SW480 (cell line): ENCODE measurements at regions not wholly inside any gene's neighbourhood (a gene's known extent, or its start where the extent isn't known, plus 50 kb on each side); places are given as distances from the start of the nearest gene placed in this dataset.

Experiments
- DNase-seq: peaks from one replicate; pipeline ENCODE4 v3.0.0-alpha.2; 2016; ENCODE audit warnings: low spot score

DNA sequence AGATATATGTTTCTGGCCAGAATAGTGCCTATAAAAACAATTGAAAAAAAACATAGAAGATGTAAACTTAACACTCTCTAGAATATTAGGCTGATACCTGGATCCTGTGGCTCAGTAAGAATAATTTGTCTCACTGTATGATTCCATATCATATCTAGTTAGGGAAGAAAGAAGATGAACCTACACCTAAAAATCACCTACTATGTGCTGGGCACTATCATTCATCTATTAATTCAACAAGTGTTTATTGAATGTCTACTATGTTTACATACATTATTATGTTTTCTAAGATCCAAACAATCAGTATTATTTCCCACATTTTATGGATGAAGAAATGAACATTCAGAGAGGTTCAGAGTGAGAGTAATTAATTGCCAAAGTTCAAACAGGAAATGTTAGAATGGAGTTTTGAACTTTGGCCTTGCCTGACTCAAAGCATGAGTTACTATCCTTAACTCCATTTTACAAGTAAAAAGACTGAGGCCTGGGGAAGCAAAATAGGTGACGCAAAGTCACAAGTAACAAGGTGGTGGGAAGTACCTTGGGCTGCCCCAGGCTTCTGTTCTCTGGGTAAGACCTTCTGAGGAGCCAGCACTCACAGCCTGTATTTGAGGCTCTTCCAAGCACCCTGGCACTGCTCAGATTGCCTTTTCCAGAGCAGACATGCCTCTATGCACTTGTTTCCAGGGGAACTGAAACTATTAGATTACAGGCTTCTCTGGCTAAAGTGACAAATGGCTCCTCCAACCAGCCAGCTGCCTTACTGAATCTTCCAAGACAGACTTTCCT is 111.1 kb upstream of the ACSL4 start:
- no peak for DNase-seq

DNA sequence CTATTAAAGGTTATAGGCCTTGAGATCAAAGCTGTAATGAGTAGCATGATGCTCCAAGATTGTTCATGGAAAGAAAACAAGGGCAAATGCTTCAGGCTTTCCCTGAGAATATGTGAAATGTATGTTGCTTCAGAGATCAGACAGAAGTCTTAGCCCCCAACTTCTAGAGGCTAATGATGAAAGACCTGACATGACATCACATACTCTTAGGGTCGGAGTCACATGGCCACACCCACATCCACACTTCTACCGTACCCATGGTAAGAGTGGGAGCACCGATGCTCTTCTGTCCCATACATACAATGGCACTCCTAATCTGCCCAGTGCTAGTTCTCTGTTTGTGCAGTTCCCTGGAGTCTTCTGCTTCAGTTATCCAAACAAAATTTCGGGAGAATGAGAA is 111.9 kb upstream of the ACSL4 start:
- DNase-seq: no peak

DNA sequence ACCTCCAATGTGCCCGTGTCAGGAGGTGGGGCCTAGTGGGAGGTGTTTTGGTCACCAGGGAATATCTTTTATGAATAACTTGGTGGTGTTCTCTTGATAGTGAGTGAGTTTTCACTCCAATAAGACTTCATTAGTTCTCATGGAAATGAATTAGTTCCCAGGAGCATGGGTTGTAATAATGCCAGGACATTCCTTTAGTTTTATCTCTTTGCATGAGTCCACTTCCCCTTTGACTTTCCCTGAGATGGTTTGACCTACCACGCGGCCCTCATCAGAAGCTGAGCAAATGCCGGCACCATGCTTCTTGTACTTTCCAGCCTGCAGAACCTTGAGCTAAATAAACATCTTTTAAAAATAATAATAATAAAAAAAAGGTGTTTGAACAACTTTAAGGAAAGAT is 112.9 kb upstream of the ACSL4 start:
- no peak for DNase-seq

DNA sequence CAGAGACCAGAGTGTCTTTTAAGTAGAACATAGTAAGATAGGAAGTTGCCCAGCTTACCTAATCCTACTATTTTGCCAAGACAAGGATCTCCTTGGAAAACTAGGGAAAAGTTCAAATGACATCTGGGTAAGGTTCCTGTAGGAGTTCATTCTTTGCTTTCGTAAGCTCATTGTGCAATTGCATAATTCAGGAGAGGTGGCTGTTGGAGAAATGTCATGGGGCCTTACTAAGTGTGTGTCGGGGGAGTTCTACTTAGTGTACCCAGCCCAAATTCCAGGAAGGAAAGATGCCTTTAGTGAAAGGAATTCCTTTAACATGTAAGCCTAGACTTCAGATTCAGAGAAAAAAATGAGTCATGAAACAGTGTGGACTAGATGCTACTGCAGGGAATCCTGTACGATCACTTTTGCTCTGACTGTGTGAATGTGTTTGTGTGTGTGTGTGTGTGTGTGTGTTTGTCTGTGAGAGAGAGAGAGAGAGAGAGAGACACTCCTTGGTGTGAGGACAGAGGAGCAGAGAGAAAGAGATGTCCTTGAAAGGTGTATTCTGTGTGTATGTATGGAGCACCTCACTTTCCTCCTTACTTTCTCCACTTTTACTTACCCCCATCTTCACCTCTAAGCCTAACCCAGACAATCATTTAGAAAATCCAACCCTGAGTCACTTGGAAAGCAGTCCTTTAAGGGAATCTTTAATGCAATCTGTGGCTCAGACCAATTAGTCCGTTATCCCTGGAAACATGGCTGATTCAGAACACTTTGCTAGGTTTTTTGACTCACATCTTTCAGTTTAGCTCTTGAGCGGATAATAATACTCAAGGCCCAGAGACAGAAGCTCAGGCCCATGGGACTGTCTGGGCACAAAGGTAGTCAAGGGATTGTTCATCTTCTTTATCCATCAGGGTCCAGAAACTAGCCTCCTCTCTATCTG is 114.5 kb upstream of the ACSL4 start:
- no peak for DNase-seq

DNA sequence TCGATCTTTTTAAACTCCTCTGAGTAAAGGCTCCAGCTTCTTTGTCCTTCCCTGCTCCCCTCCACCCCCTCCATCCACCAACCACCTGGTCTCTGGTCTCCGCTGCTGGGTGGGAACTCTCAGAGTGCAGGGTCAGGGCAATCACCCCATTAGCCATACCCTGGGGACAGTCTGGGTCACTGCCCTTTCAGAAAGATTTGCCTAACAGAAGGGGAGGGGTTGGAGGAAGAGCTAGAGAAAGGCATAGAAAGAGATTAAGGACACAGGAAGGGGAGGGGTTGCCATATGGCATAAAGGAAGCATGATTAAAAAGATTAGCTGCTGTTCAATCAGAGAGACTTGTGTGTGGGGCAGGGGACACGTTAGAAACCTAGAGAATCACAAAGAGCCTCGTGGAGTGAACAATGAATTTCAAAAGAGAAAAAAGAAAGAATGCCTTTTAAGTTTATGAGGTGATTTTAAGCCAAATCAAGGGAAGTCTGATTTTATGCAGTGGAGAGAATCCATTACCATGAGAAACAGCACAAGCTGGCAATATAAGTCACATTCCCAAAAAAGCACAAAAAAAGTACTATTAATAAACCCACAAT is 115.5 kb upstream of the ACSL4 start:
- DNase-seq: no peak

DNA sequence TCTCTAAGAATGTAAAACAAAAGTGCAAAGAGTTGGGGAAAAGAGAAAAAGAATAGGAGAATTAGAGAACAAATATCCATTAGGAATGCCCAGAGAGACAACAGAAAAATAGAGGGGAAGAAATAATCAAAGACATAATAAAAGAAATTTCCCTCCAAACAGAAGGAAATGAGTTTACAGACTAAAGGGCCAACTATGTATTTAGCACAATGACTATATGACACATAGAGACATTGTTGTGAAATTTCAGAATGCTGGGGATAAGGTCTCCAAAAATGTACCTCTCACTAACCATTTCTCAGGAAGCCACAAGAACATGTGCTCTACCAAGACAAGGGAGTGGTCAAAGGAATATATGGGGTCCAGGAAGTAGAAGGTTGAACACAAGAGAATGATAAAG is 121.0 kb upstream of the ACSL4 start:
- DNase-seq: no peak

DNA sequence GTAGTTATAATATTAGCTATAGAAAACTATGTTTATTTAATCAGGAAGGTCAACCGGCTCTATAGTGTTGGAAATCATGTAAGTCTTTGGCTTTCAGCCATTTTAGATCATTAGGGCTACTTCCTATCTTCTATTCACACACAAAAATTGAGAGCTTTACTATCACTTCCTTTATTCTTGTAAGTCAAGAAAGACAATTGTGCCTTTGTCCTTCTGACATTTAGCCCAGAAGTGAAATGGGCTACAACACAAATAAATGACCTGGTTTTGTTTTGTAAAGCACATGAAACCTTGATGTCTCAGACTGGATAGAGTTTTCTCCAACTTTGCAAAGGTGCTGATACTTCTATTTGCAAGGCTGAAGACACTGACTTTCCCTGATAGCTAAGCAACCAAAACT is 122.4 kb upstream of the ACSL4 start:
- DNase-seq: no peak

DNA sequence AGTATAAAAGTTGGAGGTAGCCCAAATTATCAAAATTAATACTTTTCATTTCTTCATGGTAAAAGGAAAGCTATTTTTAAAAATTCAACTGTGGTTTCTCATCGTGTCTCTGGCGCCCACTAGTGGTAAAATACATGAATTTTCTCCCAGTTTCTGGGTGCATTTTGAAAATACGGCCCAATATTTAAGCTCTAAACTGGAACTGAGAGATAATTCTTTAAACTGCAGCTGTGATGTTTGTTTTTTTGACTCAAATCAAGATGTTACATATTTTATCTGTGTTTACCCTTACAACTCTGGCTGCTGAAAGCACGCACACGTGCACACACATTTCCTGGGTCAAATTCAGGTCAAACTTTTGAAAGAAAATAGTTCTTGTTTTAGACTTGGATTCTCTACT is 123.9 kb upstream of the ACSL4 start:
- DNase-seq: peak; percentile 11

DNA sequence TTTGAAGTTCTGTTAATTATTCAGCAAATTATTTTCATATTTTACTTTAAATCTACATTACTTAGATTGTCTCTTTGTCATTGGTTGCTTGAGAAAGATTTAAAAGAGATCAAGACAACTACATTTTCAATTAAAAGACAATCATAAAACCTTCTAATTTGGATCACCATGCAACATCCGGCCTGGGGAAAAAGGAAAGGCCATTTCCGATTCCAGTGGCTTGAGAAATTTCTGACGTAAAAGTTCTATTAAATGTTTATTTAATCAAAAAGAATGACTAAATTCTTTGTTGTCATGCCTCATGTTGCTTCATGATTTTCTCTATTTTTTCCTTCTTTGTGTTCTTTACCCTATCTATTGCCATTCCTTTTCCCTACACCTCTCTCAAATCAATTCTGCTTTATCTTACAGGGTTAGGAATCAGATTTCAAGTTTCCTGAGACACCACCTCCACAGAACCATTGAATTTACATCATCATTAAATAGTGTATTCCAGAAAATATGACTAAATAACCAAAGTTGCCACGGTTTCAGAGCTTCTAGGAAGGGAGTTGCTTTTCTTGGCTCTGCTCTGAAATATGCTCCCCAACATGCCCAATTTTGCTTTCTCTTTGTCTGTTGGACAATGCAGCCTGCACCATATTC is 124.6 kb upstream of the ACSL4 start:
- no peak for DNase-seq

DNA sequence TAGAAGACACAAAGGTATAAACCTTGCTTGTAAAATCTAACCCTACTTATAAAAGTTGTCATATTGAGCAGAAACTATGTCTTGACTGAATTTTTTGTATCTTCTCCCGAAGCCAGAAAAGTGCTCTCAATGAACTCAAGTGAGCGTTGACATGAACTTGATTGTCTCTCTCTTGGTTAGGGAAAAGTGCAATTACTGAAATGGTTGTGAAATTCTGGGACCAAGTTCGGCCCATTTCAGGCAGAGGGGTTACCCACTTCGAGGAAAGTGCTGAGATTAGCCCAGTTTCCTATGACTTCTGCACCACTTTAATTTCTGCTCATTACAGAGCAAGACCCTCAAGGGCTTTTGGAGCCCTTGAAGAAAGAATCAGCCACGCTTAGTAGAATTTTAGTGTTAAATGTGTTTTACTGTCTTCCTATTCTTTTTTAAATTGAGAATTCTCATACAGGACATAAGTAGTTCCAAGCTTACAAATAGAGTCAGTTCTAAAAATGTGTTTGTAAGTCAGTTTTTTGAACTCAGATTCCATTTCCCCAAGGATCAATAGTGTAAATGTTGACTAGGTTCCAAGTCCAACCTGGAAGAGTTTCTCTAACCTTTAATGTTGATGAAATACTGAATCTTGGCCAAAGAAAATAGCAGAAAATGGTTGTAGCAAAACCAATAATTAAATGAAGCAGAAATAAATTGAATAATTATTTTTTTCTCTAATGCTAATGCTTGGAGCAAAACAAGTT is 125.7 kb upstream of the ACSL4 start:
- no peak for DNase-seq

DNA sequence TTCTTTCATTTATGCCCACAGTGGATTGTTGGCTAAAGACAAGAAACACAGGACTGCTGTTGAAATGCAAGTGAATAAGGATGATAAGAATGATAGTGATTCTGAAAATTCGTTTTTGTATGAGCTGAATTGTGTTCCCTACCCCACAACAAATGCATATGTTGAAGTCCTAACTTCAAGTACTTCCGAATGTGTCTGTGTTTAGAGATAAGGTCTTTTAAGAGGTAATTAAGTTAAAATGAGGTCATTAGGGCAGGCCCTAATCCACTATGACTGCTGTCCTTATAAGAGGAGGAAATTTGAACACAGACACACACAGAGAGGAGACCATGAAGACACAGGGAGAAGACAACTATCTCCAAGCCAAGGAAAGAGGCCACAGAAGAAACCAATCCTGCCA is 126.6 kb upstream of the ACSL4 start:
- no peak for DNase-seq

DNA sequence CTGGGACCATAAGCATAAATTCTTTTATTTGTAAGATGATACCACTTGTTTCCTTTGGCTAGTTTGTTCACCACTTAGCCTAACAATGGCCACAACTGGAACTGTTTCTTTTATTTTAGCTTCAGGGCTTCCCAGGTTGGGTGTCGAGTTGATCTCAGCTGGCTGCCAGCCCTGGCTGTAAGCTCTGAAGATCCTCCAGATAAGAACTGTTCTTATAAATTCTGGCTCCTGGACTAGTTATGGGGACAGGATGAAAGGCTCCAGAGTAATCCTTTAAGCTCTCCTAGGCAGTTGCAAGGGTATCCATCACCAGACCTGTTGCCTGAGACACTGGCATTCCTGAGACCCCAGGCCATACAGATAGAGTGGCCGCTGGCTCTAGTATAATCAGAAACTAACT is 129.4 kb upstream of the ACSL4 start:
- DNase-seq: no peak

DNA sequence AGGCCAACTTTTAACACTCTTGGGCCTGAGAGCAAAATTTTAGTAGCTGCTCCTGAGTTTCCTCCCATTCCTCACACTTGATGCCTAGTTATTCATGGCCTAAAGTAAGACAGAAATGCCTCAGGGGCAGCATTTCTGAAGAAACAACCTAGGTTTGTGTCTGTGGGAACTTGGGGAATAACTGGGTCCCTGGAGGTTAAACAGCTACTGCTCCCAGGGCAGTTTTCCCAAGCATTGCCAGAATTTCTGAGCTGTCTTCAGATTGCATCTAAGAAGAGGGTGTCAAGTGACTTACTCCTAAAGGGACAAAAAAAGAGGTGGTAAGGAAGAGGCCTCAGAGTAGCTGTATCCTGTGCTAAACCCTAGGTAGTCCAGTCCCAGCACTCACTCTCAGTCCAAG is 130.8 kb upstream of the ACSL4 start:
- DNase-seq: no peak

DNA sequence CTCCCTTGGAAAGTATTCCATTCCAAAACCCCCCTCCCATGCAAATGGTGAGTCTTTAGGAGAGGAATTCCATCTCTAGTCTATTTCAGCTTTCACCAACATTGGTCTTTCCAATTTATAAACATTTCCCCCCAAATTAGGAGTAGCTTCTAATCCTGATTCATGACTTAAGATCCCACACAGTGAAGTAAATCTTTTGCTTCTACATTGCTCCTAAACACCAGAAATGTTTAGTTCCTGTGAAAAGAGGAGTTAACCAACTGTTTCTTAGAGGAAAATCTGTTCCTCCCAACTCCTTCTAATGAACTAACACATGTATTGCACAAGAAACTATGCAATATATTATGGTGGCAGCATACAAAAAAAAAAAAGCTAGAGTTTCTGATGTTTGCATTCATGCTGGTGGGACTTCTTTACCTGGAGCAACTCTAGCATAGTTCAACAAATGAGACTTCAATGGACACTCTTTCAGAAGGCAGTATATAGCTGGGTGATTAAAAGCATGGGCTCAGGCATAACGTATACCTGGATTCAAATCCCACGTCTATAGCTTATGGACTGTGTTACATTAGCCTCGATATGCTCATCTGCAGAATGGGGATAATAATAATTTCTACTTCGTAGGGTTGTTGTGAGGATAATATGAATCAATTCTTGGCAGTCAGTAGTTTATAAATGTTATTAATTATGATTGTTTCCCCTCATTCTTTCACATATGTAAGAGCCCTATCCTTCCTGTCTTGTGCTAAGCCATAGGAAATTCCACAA is 131.6 kb upstream of the TMEM164 start:
- no peak for DNase-seq

DNA sequence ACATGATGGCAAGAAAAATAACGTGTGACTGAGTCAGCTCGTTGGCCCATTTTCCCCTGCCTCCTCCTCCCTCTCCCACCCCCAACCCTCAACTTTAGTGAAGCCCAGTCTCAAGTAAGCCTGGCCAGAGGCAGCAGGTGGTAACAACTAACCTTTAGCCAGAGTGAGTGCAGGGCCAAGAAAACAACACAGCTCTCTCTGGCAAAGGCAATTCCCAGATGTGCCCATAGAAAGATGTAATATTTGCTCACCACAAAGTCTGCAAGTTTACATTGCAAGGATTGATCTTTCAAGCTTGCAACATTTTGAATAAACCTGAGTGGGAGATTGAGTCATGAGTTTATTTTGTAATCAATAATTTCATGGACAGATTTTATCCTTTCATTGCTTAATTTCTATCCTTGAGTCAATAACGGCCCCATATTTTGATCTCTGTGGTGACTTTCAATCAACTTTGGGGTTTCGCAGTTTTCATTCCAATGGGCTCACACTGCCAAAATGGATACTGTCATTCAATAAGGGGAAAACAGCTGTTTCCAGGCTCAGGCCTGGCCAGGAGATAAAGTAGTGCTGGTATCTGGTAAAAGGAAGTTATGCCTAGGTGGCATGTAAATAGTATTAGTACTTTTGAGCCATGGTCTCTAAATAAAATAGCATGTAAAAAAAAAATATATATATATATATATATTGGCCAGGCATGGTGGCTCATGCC is 130.7 kb upstream of the TMEM164 start:
- DNase-seq: no peak

DNA sequence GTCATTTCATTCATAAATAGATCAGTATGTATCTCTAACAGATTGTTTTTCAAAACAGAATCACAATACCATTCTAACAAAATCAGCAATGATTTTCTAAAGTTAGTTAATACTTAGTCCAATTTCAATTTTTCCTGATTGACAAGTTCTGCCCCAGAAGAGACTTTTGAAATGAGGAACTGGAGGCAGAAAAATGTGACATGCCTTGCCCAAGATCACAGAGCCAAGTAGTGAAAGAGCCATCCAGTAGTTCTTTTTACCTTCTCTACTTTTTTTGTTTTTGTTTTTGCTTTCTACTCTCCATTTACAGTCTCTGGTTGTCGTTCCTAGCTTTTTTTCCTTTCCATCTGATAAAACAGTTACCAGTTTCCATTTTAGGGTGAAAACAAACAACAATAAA is 129.3 kb upstream of the TMEM164 start:
- DNase-seq: no peak

DNA sequence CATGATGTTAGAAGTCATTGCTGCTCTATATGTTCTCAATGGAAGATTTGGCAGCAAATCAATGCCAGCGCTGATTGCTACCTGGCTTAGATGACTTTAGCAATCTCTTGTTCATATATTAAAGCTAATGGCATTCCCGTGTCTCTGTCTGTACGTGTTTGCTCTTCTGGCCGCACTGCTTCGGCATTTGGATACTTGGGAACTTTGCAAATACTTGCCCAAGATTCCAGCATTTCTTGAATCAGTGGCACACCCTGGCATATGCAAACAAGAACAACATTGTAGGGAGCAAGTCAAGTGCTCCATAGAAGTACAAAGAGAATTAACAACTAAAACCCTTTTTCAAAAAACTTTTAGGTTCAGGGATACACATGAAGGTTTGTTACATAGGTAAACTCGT is 128.9 kb upstream of the TMEM164 start:
- no peak for DNase-seq

DNA sequence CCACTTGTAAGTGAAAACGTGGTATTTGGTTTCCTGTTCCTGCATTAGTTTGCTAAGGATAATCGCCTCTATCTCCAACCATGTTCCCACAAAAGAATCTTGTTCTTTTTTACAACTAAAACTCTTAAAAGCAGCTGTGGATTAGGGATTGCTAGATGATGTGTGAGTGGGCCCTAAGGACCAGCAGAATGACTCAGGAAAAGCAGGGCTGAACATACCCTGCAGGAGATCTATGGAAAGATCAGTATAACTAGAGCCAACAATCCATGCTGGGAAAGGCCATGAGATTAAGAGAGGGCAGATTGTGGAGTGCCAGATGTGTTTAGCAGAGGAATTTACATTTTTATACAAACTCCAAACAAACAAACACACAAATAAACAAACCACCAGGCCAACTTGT is 128.4 kb upstream of the TMEM164 start:
- DNase-seq: no peak

DNA sequence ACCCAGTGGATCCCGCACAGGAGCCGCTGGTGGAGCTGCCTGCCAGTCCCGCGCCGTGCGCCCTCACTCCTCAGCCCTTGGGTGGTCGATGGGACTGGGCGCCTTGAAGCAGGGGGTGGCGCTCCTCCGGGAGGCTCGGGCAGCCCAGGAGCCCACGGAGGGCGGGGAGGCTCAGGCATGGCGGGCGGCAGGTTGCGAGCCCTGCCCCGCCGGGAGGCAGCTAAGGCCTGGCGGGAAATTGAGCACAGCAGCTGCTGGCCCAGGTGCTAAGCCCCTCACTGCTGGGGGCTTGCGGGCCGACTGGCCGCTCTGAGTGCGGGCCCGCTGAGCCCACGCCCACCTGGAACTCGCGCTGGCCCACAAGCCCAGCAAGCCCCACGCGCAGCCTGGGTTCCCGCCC is 127.1 kb upstream of the TMEM164 start:
- no peak for DNase-seq

DNA sequence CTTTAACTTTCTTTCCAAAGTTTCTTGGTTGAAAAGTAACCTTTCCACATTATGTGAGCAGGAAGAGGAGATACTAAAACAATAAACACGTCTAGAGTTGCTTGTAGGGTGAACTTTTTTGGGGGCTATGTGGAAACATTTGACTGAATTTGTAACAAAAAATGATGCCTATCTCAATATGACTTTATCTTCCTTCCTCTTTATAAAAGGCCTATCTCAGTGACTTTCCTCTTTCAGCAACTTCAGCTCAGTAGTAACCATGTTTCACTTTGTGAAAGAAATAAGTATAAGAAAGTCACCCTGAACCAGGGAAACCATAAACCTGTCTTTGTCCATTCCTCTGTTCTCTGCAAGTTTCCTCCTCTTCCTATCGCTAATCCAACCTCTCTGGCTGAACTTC is 124.7 kb upstream of the TMEM164 start:
- no peak for DNase-seq
